MM.1S (cell line): ENCODE measurements at regions not wholly inside any gene's neighbourhood (a gene's known extent, or its start where the extent isn't known, plus 50 kb on each side); places are given as distances from the start of the nearest gene placed in this dataset.

Experiments used
- EZH2 ChIP-seq: fragments of 300-600 bp; sonication (generic); optimal IDR thresholded peaks from 2 replicates; pipeline ENCODE3; 2017; ENCODE audit warnings: low read depth, mild to moderate bottlenecking, antibody characterized with exemption, low read length, mixed read lengths
- EZH2phosphoT487 ChIP-seq: fragments of 300-600 bp; sonication (generic); IDR thresholded peaks from 2 replicates; pipeline ENCODE4 v1.6.1; 2018; ENCODE audit warnings: antibody characterized with exemption, low read length
- TF ChIP-seq, protein P1 (sequence below): fragments of 300-600 bp; sonication (generic); IDR thresholded peaks from 2 replicates; pipeline ENCODE4 v1.5.1; 2016; ENCODE audit warnings: antibody characterized with exemption, low read length, mixed read lengths

DNA sequence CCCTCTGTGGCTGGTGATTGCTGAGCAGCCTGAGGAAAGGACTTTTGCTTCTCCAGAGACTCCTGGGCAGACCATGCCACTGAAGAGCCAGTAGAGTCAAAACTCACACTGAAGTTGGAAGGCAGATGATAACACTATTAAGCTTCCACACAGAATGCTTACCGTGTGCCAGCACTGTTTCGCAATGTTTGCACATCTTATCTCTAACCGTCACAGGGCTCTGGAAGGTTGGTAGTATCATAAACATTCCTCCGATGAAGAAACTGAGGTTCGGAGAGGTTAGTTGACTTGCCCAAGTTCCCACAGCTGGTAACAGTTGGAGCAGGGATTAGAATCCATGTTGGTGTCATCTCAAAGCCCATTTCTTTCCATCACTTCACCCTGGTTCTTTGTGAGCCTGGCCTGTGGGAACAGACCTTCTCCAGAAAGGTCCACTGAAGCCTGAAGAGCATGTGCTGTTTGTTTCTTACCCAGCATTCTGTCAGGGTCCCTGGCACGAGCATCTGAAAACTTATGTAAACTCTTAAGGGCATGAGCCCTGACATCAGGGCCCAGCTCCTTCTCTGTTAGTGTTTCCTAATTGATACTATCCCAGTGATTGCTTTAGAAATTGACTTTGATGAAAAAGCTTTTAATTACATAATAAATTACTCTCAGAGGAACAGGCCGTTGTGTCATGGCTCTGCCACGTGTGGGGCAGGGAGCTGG is 77.0 kb upstream of the PRR23C start:
- TF ChIP-seq, protein P1, sequence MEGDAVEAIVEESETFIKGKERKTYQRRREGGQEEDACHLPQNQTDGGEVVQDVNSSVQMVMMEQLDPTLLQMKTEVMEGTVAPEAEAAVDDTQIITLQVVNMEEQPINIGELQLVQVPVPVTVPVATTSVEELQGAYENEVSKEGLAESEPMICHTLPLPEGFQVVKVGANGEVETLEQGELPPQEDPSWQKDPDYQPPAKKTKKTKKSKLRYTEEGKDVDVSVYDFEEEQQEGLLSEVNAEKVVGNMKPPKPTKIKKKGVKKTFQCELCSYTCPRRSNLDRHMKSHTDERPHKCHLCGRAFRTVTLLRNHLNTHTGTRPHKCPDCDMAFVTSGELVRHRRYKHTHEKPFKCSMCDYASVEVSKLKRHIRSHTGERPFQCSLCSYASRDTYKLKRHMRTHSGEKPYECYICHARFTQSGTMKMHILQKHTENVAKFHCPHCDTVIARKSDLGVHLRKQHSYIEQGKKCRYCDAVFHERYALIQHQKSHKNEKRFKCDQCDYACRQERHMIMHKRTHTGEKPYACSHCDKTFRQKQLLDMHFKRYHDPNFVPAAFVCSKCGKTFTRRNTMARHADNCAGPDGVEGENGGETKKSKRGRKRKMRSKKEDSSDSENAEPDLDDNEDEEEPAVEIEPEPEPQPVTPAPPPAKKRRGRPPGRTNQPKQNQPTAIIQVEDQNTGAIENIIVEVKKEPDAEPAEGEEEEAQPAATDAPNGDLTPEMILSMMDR, result no peak
- TF ChIP-seq EZH2, result no peak
- no peak for TF ChIP-seq EZH2phosphoT487
